MM.1S (cell line): ENCODE measurements at regions not wholly inside any gene's neighbourhood (a gene's known extent, or its start where the extent isn't known, plus 50 kb on each side); places are given as distances from the start of the nearest gene placed in this dataset.

Source experiments
- DNase-seq: peaks from one replicate; pipeline ENCODE4 v3.0.0-alpha.2; 2015
- H2AFZ ChIP-seq: fragments of 300-600 bp; sonication (generic); 2 replicates; pipeline ENCODE4 v1.6.0; 2016; ENCODE audit warnings: antibody characterized with exemption, low read length
- H3F3A ChIP-seq: fragments of 300-600 bp; sonication (generic); 2 replicates; pipeline ENCODE4 v1.6.1; 2016; ENCODE audit warnings: mild to moderate bottlenecking, antibody characterized with exemption, low read length, moderate library complexity, mixed read lengths; ENCODE audit not compliant: insufficient read depth
- H3K27ac ChIP-seq: fragments of 300-600 bp; sonication (generic); 2 replicates; pipeline ENCODE4 v1.5.1; 2016; ENCODE audit warnings: mild to moderate bottlenecking, low read length
- H3K27me3 ChIP-seq: fragments of 300-600 bp; sonication (generic); replicated peaks from 2 replicates; pipeline ENCODE4 v1.6.0; 2016; ENCODE audit warnings: low read length; ENCODE audit not compliant: insufficient read depth
- H3K36me3 ChIP-seq: fragments of 300-600 bp; sonication (generic); replicated peaks from 2 replicates; pipeline ENCODE4 v1.6.1; 2016; ENCODE audit warnings: mild to moderate bottlenecking, low read length, mixed read lengths; ENCODE audit not compliant: insufficient read depth
- H3K4me1 ChIP-seq: fragments of 300-600 bp; sonication (generic); 2 replicates; pipeline ENCODE4 v1.6.1; 2016; ENCODE audit warnings: low read length, mixed read lengths
- H3K4me2 ChIP-seq: fragments of 300-600 bp; sonication (generic); 2 replicates; pipeline ENCODE4 v1.6.0; 2016; ENCODE audit warnings: low read depth, low read length
- H3K4me3 ChIP-seq: fragments of 300-600 bp; sonication (generic); 2 replicates; pipeline ENCODE4 v1.5.1; 2016; ENCODE audit warnings: low read length, mixed read lengths
- H3K79me2 ChIP-seq: fragments of 300-600 bp; sonication (generic); 2 replicates; pipeline ENCODE4 v1.6.1; 2016; ENCODE audit warnings: mixed run types, low read length, mixed read lengths
- H3K9ac ChIP-seq: fragments of 300-600 bp; sonication (generic); 2 replicates; pipeline ENCODE4 v1.6.1; 2016; ENCODE audit warnings: low read length, mixed read lengths
- H3K9me2 ChIP-seq: fragments of 300-600 bp; sonication (generic); replicated peaks from 2 replicates; pipeline ENCODE4 v1.6.1; 2016; ENCODE audit warnings: mild to moderate bottlenecking, low read length, mixed read lengths; ENCODE audit not compliant: insufficient read depth
- H3K9me3 ChIP-seq: fragments of 300-600 bp; sonication (generic); replicated peaks from 2 replicates; pipeline ENCODE4 v1.6.1; 2016; ENCODE audit warnings: mild to moderate bottlenecking, low read length, mixed read lengths; ENCODE audit not compliant: insufficient read depth
- H4K20me1 ChIP-seq: fragments of 300-600 bp; sonication (generic); 2 replicates; pipeline ENCODE4 v1.6.1; 2016; ENCODE audit warnings: mild to moderate bottlenecking, low read length, moderate library complexity, mixed read lengths; ENCODE audit not compliant: insufficient read depth
- EZH2 ChIP-seq: fragments of 300-600 bp; sonication (generic); optimal IDR thresholded peaks from 2 replicates; pipeline ENCODE3; 2017; ENCODE audit warnings: low read depth, mild to moderate bottlenecking, antibody characterized with exemption, low read length, mixed read lengths
- EZH2phosphoT487 ChIP-seq: fragments of 300-600 bp; sonication (generic); IDR thresholded peaks from 2 replicates; pipeline ENCODE4 v1.6.1; 2018; ENCODE audit warnings: antibody characterized with exemption, low read length
- TF ChIP-seq, protein P1 (sequence below): fragments of 300-600 bp; sonication (generic); IDR thresholded peaks from 2 replicates; pipeline ENCODE4 v1.5.1; 2016; ENCODE audit warnings: antibody characterized with exemption, low read length, mixed read lengths

DNA sequence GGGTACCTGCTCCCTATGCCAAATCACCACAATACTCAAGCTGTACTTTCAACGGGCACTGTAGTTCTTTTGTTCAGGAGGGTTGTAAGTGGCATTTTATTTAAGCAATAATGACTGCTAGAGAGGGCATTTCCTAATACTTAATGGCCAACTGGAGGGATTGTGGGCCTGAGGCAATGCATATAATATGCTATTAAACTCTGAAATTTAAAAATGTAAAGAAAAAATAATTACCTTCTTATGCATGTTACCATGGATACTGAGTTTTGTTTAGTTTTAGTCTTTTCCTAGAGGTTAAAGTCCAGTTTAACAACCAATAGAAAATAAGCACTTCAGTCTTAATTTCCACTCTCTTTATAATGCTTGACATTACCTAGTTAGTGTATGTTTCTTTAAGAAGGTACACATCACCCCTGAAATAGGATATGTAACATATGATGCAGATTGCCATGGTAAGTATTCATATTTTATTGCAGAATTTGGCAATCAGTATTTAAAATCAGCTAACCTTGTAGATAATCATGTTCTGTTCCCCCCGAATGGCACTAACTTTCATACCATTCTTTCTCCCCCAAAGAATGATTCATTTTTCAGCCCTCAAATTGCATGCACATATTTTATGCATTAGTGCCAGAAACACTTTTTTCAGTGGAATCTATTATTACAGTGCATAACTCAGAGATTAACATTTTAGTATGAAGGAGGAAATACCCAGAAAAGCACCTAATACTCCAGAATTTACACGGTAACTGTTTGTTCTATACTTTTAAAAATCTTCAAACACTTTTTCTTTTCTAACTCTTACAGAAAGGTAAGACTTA lies 90.3 kb upstream of the ZNF438 start:
- H3K27ac ChIP-seq: no peak overlapping the region
- TF ChIP-seq, protein P1, sequence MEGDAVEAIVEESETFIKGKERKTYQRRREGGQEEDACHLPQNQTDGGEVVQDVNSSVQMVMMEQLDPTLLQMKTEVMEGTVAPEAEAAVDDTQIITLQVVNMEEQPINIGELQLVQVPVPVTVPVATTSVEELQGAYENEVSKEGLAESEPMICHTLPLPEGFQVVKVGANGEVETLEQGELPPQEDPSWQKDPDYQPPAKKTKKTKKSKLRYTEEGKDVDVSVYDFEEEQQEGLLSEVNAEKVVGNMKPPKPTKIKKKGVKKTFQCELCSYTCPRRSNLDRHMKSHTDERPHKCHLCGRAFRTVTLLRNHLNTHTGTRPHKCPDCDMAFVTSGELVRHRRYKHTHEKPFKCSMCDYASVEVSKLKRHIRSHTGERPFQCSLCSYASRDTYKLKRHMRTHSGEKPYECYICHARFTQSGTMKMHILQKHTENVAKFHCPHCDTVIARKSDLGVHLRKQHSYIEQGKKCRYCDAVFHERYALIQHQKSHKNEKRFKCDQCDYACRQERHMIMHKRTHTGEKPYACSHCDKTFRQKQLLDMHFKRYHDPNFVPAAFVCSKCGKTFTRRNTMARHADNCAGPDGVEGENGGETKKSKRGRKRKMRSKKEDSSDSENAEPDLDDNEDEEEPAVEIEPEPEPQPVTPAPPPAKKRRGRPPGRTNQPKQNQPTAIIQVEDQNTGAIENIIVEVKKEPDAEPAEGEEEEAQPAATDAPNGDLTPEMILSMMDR: no peak
- TF ChIP-seq EZH2phosphoT487: no peak
- no peak for TF ChIP-seq EZH2
- H3F3A ChIP-seq: no peaks in the 10 kb centered on the region
- H3K9me2 ChIP-seq: no peaks in the 10 kb centered on the region
- no peaks in the 10 kb centered on the region for H3K79me2 ChIP-seq
- no peaks in the 10 kb centered on the region for H3K9me3 ChIP-seq
- no peak for DNase-seq
- H3K27me3 ChIP-seq: no peaks in the 10 kb centered on the region
- H3K9ac ChIP-seq: no peak overlapping the region
- H3K4me1 ChIP-seq: no peaks in the 10 kb centered on the region
- no peaks in the 10 kb centered on the region for H3K36me3 ChIP-seq
- H4K20me1 ChIP-seq: no peaks in the 10 kb centered on the region
- H2AFZ ChIP-seq: no peak overlapping the region
- no peak overlapping the region for H3K4me2 ChIP-seq
- no peak overlapping the region for H3K4me3 ChIP-seq

DNA sequence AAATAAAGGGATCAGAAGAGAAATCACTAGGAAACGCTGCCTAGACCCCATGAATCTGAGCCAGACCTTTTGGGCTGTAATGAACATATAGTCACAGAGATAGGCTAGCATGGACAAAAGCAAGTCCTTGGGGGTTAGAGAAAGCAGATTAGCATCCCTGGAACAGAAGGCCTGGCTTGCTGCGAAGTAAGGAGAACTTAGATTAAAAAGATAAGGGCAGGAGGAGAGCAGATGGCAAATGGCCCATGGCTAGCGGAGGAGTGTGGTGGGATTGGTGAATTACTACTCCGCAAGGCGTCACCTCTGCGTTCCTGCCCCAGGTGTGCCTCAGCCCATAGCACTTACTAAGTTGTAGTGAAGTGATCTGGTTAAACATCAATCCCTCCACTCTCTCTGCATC lies 92.3 kb upstream of the ZNF438 start:
- Histone ChIP-seq H3K4me2 (no peak overlapping the region), H3K4me3 (no peak overlapping the region), H3F3A (no peaks in the 10 kb centered on the region), H3K9me3 (no peaks in the 10 kb centered on the region), H3K9ac (no peak overlapping the region), H3K27ac (no peak overlapping the region), H3K79me2 (no peaks in the 10 kb centered on the region), H3K4me1 (no peaks in the 10 kb centered on the region), H3K36me3 (no peaks in the 10 kb centered on the region), H3K27me3 (no peaks in the 10 kb centered on the region), H3K9me2 (no peaks in the 10 kb centered on the region), H2AFZ (no peak overlapping the region), H4K20me1 (no peaks in the 10 kb centered on the region)
- no peak for TF ChIP-seq EZH2
- TF ChIP-seq EZH2phosphoT487: no peak
- TF ChIP-seq, protein P1: no peak
- DNase-seq: no peak

- H2AFZ ChIP-seq: no peak overlapping the region
- no peaks in the 10 kb centered on the region for H3K4me1 ChIP-seq
- H3K9me3 ChIP-seq: no peaks in the 10 kb centered on the region
- H3F3A ChIP-seq: no peaks in the 10 kb centered on the region
- no peaks in the 10 kb centered on the region for H4K20me1 ChIP-seq
- no peak overlapping the region for H3K9ac ChIP-seq
- no peak for TF ChIP-seq EZH2
- no peak for TF ChIP-seq EZH2phosphoT487
- TF ChIP-seq, protein P1: no peak
- H3K4me2 ChIP-seq: no peak overlapping the region
- no peak for DNase-seq
- no peaks in the 10 kb centered on the region for H3K27me3 ChIP-seq
- H3K9me2 ChIP-seq: no peaks in the 10 kb centered on the region
- H3K27ac ChIP-seq: no peak overlapping the region
- no peaks in the 10 kb centered on the region for H3K36me3 ChIP-seq
- no peak overlapping the region for H3K4me3 ChIP-seq
- H3K79me2 ChIP-seq: no peaks in the 10 kb centered on the region
These were observed 93.2 kb upstream of the ZNF438 start for GRCh38 chr10:31124852-31125251.
